Caco-2 (cell line): ENCODE measurements at regions not wholly inside any gene's neighbourhood (a gene's known extent, or its start where the extent isn't known, plus 50 kb on each side); places are given as distances from the start of the nearest gene placed in this dataset.

Experiments
- BruUV-seq: library from RNA; stranded (reverse); fragments of 400-500 nt; replicated peaks from 2 replicates; lab custom pipeline; 2021; lab: Mats Ljungman, UMichigan
- CTCF ChIA-PET: fragments of 300-600 bp; sonication (Branson Sonifier 250); formaldehyde crosslinking; loops from one replicate; lab custom pipeline; 2022; ENCODE audit warnings: antibody characterized with exemption; lab: Charles Lee
- POLR2A ChIA-PET: fragments of 300-600 bp; sonication (Branson Sonifier 250); formaldehyde crosslinking; loops from one replicate; lab custom pipeline; 2022; ENCODE audit warnings: antibody characterized with exemption; lab: Charles Lee
- DNase-seq, 2 experiments: peaks; one replicate each; pipeline versions ENCODE4 v3.0.0 to v3.0.0-alpha.2; 2020 to 2022
- H3K27me3 ChIP-seq: replicated peaks from 2 replicates; pipeline ENCODE4 v1.6.0; 2011; ENCODE audit warnings: low read length; ENCODE audit not compliant: control insufficient read depth, insufficient read depth
- H3K36me3 ChIP-seq: 2 replicates; pipeline ENCODE4 v1.5.1; 2011; ENCODE audit warnings: low read length; ENCODE audit not compliant: control insufficient read depth, insufficient read depth
- H3K4me1 ChIP-seq: fragments of 250-450 bp; sonication (Bioruptor Pico); 2 replicates; pipeline ENCODE4 v1.5.1; 2020; ENCODE audit warnings: mild to moderate bottlenecking
- H3K4me3 ChIP-seq: 2 replicates; pipeline ENCODE4 v1.5.1; 2011; ENCODE audit warnings: low read depth, mild to moderate bottlenecking, control low read depth, low read length
- H3K9me3 ChIP-seq: fragments of 250-450 bp; sonication (Bioruptor Pico); 2 replicates; pipeline ENCODE4 v1.5.1; 2020; ENCODE audit warnings: mild to moderate bottlenecking, moderate library complexity
- H3K27ac Mint-ChIP-seq: one replicate; pipeline ENCODE4 v1.8.0; 2022; ENCODE audit warnings: mixed read lengths; ENCODE audit not compliant: unreplicated experiment
- H3K27me3 Mint-ChIP-seq: one replicate; pipeline ENCODE4 v1.8.0; 2022; ENCODE audit warnings: mixed read lengths; ENCODE audit not compliant: insufficient read depth, unreplicated experiment
- H3K36me3 Mint-ChIP-seq: one replicate; pipeline ENCODE4 v1.8.0; 2022; ENCODE audit warnings: mild to moderate bottlenecking, mixed read lengths; ENCODE audit not compliant: insufficient read depth, unreplicated experiment
- H3K4me1 Mint-ChIP-seq: one replicate; pipeline ENCODE4 v1.8.0; 2022; ENCODE audit warnings: low read depth, mixed read lengths; ENCODE audit not compliant: unreplicated experiment
- H3K4me3 Mint-ChIP-seq: one replicate; pipeline ENCODE4 v1.8.0; 2022; ENCODE audit warnings: mild to moderate bottlenecking, moderate library complexity, mixed read lengths; ENCODE audit not compliant: unreplicated experiment
- H3K9me3 Mint-ChIP-seq: one replicate; pipeline ENCODE4 v1.8.0; 2022; ENCODE audit warnings: mixed read lengths; ENCODE audit not compliant: unreplicated experiment
- CTCF ChIP-seq, 2 experiments: fragments of 200-600 bp in 1 of 2; IDR thresholded peaks; 1 replicate in 1 of 2; 2 replicates in 1 of 2; pipeline versions ENCODE4 v1.5.1 to v1.8.0; 2011 to 2022; ENCODE audit warnings: antibody characterized with exemption in 1 of 2, control low read depth in 1 of 2, inconsistent platforms in 1 of 2, low read depth in 1 of 2, low read length in 1 of 2, mild to moderate bottlenecking in 1 of 2, moderate library complexity in 1 of 2; ENCODE audit not compliant: insufficient read depth in 1 of 2, severe bottlenecking in 1 of 2, unreplicated experiment in 1 of 2
- intact Hi-C: fragments of 100-400 bp; cut with micrococcal nuclease; formaldehyde crosslinking; loops from one replicate; pipeline ENCODE4 v1.10.0; 2022; ENCODE audit not compliant: unreplicated experiment

GRCh38 chr22:48210198-48210580 lies 1447.7 kb downstream of the TBC1D22A start:
- no peak for DNase-seq
- ChIA-PET POLR2A (no interaction called here), CTCF (no interaction called here)
- no TSS peak for BruUV-seq
- Mint-ChIP-seq H3K27ac (no peak overlapping the region), H3K4me3 (no peak overlapping the region), H3K4me1 (no peaks in the 10 kb centered on the region), H3K36me3 (no peaks in the 10 kb centered on the region), H3K9me3 (no peaks in the 10 kb centered on the region), H3K27me3 (peaks cover 4% of the 10 kb centered on the region)
- TF ChIP-seq CTCF (IDR thresholded peaks at IDR 0.05; ENCODE audit: insufficient read depth in 1 of 2, low read depth in 1 of 2, low read length in 1 of 2, severe bottlenecking in 1 of 2, unreplicated experiment in 1 of 2): no peak
- Histone ChIP-seq H3K36me3 (no peaks in the 10 kb centered on the region), H3K4me3 (no peak overlapping the region), H3K9me3 (no peaks in the 10 kb centered on the region), H3K4me1 (no peaks in the 10 kb centered on the region), H3K27me3 (no peaks in the 10 kb centered on the region)
- intact Hi-C loops: no loop called here

- DNase-seq: no peak
- Mint-ChIP-seq H3K27me3 (peaks cover under 1% of the 10 kb centered on the region), H3K4me3 (no peak overlapping the region), H3K4me1 (no peaks in the 10 kb centered on the region), H3K9me3 (no peaks in the 10 kb centered on the region), H3K27ac (no peak overlapping the region), H3K36me3 (no peaks in the 10 kb centered on the region)
- intact Hi-C loops: loop anchor here (10.0 kb wide), 1 partner anchor 525 kb away; no protein-coding TSS in a partner anchor
- H3K9me3 ChIP-seq: no peaks in the 10 kb centered on the region
- no peaks in the 10 kb centered on the region for H3K4me1 ChIP-seq
- no TSS peak for BruUV-seq
- TF ChIP-seq CTCF (IDR thresholded peaks at IDR 0.05; ENCODE audit: insufficient read depth in 1 of 2, low read depth in 1 of 2, low read length in 1 of 2, severe bottlenecking in 1 of 2, unreplicated experiment in 1 of 2): no peak
- no peak overlapping the region for H3K4me3 ChIP-seq
- no peaks in the 10 kb centered on the region for H3K36me3 ChIP-seq
- ChIA-PET CTCF (no interaction called here), POLR2A (no interaction called here)
- no peaks in the 10 kb centered on the region for H3K27me3 ChIP-seq
Measured at GRCh38 chr22:48209473-48210197, 1447.2 kb downstream of the TBC1D22A start.

DNA sequence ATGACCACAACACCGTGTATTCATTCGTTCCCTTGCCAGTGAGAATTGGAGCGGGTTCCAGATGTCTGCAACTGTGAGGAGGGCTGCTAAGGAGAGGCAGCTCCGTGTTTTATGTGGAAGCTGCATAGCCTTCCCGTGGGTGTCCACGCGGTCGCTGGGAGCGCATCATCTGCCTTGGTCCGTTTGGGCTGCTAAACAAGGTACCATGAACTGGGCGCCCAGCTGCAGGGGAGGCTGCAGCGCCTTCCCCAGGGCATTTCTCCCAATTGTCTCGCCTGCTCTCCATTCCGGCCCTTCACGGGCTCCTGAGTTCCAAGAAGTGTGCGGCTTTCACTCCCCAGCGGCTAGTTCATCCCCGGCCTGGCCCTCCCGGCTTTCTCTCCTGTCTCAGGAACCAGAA lies 1446.4 kb downstream of the TBC1D22A start:
- no peak overlapping the region for H3K4me3 Mint-ChIP-seq
- no TSS peak for BruUV-seq
- Histone ChIP-seq H3K27me3 (no peaks in the 10 kb centered on the region), H3K4me1 (no peaks in the 10 kb centered on the region), H3K4me3 (no peak overlapping the region), H3K9me3 (no peaks in the 10 kb centered on the region), H3K36me3 (no peaks in the 10 kb centered on the region)
- no peak for DNase-seq
- H3K9me3 Mint-ChIP-seq: peaks cover 6% of the 10 kb centered on the region
- no peaks in the 10 kb centered on the region for H3K36me3 Mint-ChIP-seq
- intact Hi-C loops: loop anchor here (10.0 kb wide), 1 partner anchor 526 kb away; no protein-coding TSS in a partner anchor
- no peak for TF ChIP-seq CTCF (IDR thresholded peaks at IDR 0.05; ENCODE audit: insufficient read depth in 1 of 2, low read depth in 1 of 2, low read length in 1 of 2, severe bottlenecking in 1 of 2, unreplicated experiment in 1 of 2)
- ChIA-PET CTCF (no interaction called here), POLR2A (no interaction called here)
- no peak overlapping the region for H3K27ac Mint-ChIP-seq
- no peaks in the 10 kb centered on the region for H3K27me3 Mint-ChIP-seq
- no peaks in the 10 kb centered on the region for H3K4me1 Mint-ChIP-seq
